ENCODE measurements at regions not wholly inside any gene's neighbourhood (a gene's known extent, or its start where the extent isn't known, plus 50 kb on each side); places are given as distances from the start of the nearest gene placed in this dataset.

DNA sequence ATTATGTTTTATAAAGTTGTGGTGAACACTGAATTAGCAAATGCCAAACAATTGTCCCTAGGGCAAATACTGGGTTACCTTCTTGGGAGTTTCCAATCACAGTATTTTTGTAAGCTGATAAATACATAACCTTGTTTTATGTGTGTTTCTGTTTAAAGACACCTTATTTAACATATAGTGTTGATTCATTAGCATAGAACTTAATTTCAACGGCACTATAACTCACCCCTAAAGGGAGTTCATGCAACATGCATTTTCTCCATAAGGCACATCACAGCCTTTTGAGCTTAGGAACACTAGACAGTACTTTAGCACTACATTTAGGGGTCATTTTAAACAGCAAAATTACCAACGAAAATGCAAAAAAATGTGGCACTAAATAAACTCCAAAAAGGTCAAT lies 74.2 kb upstream of the TYRP1 start:
- H3K4me3 ChIP-seq (ENCODE audit: low read length) = no peak overlapping the region
- TF ChIP-seq, protein P1, sequence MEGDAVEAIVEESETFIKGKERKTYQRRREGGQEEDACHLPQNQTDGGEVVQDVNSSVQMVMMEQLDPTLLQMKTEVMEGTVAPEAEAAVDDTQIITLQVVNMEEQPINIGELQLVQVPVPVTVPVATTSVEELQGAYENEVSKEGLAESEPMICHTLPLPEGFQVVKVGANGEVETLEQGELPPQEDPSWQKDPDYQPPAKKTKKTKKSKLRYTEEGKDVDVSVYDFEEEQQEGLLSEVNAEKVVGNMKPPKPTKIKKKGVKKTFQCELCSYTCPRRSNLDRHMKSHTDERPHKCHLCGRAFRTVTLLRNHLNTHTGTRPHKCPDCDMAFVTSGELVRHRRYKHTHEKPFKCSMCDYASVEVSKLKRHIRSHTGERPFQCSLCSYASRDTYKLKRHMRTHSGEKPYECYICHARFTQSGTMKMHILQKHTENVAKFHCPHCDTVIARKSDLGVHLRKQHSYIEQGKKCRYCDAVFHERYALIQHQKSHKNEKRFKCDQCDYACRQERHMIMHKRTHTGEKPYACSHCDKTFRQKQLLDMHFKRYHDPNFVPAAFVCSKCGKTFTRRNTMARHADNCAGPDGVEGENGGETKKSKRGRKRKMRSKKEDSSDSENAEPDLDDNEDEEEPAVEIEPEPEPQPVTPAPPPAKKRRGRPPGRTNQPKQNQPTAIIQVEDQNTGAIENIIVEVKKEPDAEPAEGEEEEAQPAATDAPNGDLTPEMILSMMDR (conservative IDR thresholded peaks at IDR 0.05; ENCODE audit: low read depth, low read length) = no peak
- DNase-seq (ENCODE audit: low read depth) = no peak

DNA sequence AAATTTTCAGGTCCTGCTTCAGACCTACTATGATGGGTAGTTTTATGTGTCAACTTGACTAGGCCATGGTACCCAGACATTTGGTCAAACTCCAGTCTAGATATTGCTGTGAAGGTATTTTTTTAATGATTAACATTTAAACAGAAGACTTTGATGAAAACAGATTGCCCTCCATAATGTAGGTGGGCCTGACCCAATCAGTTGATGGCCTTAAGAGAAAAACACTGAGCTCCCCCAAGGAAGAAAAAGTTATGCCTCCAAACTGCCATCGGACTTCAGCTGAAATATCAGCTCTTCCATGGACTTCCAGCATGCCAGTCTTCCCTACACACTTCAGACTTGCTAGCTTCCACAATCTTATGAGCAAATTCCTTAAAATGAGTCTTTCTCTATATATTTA lies 67.3 kb upstream of the TYRP1 start:
- TF ChIP-seq, protein P1 (conservative IDR thresholded peaks at IDR 0.05; ENCODE audit: low read depth, low read length) = no peak
- H3K4me3 ChIP-seq (ENCODE audit: low read length) = no peak overlapping the region
- DNase-seq (ENCODE audit: low read depth) = no peak

DNA sequence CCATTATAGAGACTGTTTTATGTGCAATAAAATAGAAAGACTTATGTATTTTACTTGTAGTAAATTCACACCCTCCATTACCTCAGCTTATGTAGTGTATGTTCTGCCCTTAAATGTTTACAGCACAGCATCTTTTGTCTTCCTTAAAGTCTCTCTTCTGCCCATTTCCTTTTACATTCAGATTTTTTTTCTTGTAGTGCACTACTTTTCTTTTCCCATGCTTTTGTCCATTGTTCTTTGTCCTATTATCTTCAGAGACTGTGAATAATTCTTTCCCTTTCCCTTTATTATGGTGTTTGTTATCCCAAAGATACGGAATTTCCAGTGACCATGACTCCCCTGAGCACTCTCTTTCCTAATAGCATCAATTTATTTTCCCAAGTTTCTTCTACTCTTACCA lies 66.1 kb upstream of the TYRP1 start:
- TF ChIP-seq, protein P1 (conservative IDR thresholded peaks at IDR 0.05; ENCODE audit: low read depth, low read length) = no peak
- no peak for DNase-seq (ENCODE audit: low read depth)
- H3K4me3 ChIP-seq (ENCODE audit: low read length) = no peak overlapping the region

DNA sequence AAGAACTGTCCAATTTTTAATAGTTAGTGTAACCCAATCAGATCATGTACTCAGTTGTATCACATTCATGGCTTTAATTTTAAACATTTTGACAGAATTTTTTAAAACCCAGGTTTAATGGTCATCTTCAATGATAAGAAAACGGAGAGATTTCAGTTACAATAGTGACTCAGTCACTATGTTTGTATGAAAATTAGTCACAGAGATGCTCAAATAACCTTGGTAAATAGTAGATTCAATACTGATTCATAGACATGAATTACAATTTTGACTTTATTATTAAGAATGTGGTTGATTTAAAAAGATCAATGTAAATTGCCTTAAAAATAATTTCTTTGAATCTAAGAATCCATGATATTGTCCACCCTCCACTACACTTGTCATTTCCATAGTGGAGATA lies 64.6 kb upstream of the TYRP1 start:
- DNase-seq (ENCODE audit: low read depth) = no peak
- no peak overlapping the region for H3K4me3 ChIP-seq (ENCODE audit: low read length)
- TF ChIP-seq, protein P1 (conservative IDR thresholded peaks at IDR 0.05; ENCODE audit: low read depth, low read length) = no peak

DNA sequence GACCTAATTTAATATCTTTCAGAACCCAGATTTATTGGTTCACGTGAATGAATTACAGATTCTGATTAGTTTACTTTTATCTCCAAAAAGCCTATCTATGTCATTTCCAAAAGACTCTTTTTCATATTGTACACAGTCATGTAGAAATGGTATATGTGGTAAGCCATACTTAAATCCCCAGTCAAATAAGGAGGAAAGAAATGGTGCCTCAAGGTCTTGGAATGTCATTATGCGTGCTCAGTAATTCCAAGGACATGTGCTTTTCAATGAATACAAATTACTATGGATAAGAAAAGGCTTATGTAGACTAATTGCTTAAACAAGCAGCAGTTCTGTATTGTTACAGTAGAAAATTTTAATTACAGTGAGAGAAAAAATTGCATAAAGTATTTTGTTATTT lies 64.1 kb upstream of the TYRP1 start:
- no peak overlapping the region for H3K4me3 ChIP-seq (ENCODE audit: low read length)
- TF ChIP-seq, protein P1 (conservative IDR thresholded peaks at IDR 0.05; ENCODE audit: low read depth, low read length) = no peak
- DNase-seq (ENCODE audit: low read depth) = peak; percentile 87

DNA sequence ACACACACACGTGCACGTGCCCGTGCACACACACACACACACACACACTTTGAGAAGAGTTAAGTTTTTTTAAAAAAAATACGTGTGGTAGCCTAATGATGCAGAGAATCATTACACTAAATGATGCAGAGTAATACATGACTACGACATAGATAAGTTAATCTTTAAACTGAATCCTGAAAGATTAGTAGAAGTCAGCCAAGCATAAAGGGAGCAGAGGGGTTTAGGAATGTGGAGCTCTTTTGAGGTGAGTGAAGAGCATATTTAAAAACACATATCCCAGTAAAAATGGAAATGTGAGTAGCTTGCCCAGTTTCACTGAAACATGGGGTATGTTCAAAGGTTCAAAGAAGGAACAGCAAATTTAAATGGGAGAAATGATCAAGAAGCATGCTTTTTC lies 61.3 kb upstream of the TYRP1 start:
- no peak overlapping the region for H3K4me3 ChIP-seq (ENCODE audit: low read length)
- TF ChIP-seq, protein P1 (conservative IDR thresholded peaks at IDR 0.05; ENCODE audit: low read depth, low read length) = no peak
- DNase-seq (ENCODE audit: low read depth) = no peak

DNA sequence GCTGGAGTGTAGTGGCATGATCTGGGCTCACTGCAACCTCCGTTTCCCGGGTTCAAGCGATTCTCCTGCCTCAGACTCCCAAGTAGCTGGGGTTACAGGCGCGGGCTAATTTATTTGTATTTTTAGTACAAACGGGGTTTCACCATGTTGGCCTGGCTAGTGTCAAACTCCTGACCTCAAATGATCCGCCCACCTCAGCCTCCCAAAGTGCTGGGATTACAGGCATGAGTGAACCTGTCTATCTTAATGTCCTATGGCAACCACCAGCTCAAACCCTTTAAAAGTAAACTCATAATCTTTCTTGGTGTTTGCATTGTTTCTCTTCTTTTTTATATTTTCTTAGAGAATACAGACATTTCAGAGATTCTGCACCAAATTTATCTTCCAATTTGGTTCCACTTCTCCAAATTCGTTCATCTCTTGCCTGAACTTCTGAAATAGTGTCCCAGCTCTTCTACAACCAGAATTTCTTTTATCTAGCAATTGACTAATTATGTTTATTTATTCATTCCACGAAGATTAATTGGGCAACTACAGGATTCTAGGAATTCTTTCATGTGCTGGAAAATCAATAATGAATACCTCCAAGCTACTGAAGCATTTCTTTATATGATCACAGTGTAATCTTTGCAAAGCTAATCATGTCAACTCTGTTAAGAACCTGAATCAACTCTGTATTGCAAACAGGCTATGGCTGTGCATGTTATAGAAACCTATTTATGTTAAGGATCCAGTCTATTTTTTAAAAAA lies 60.0 kb upstream of the TYRP1 start:
- TF ChIP-seq, protein P1 (conservative IDR thresholded peaks at IDR 0.05; ENCODE audit: low read depth, low read length) = no peak
- no peak overlapping the region for H3K4me3 ChIP-seq (ENCODE audit: low read length)
- DNase-seq (ENCODE audit: low read depth) = peak; percentile 66

Measured in retinal pigment epithelial cell (primary cell).